WERI-Rb-1 (cell line): ENCODE measurements at regions not wholly inside any gene's neighbourhood (a gene's known extent, or its start where the extent isn't known, plus 50 kb on each side); places are given as distances from the start of the nearest gene placed in this dataset.

ENCODE experiments used
- DNase-seq: peaks from one replicate; pipeline ENCODE4 v3.0.0-alpha.2; 2020
- H3K27ac ChIP-seq: fragments of 250-450 bp; sonication (Bioruptor Pico); 2 replicates; pipeline ENCODE4 v1.5.1; 2020; ENCODE audit warnings: mild to moderate bottlenecking, moderate library complexity
- H3K27me3 ChIP-seq: fragments of 250-450 bp; sonication (Bioruptor Pico); 2 replicates; pipeline ENCODE4 v1.5.1; 2021; ENCODE audit warnings: mild to moderate bottlenecking, low read depth, moderate library complexity; ENCODE audit not compliant: insufficient read depth, severe bottlenecking
- H3K36me3 ChIP-seq: fragments of 250-450 bp; sonication (Bioruptor Pico); 2 replicates; pipeline ENCODE4 v1.5.1; 2020; ENCODE audit warnings: mild to moderate bottlenecking, moderate library complexity
- H3K4me3 ChIP-seq: 2 replicates; pipeline ENCODE4 v1.5.1; 2011; ENCODE audit warnings: low read depth, mild to moderate bottlenecking, control low read depth, low read length
- H3K9me3 ChIP-seq: fragments of 250-450 bp; sonication (Bioruptor Pico); 2 replicates; pipeline ENCODE4 v1.5.1; 2021; ENCODE audit warnings: mild to moderate bottlenecking, moderate library complexity; ENCODE audit not compliant: severe bottlenecking
- TF ChIP-seq, protein P1 (sequence below): IDR thresholded peaks from 2 replicates; pipeline ENCODE4 v1.5.1; 2011; ENCODE audit warnings: low read depth, mild to moderate bottlenecking, control low read depth, inconsistent platforms, low read length

DNA sequence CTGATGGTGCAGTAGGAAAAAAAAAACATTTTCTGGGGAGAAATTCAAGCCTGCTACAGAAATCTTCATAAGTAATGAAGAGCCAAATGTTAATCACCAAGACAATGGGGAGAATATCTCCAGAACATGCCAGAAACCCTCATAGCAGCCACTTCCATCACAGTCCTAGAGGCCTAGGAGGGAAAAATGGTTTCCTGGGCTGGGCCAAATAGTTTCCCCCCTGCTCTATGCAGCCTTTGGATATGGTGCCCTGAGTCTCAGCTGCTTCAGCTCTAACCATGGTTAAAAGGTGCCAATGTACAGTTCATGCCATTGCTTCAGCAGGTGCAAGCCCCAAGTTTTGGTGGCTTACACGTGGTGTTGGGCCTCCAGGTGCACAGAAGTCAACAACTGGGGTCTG lies 113.1 kb downstream of the ZNF648 start:
- TF ChIP-seq, protein P1, sequence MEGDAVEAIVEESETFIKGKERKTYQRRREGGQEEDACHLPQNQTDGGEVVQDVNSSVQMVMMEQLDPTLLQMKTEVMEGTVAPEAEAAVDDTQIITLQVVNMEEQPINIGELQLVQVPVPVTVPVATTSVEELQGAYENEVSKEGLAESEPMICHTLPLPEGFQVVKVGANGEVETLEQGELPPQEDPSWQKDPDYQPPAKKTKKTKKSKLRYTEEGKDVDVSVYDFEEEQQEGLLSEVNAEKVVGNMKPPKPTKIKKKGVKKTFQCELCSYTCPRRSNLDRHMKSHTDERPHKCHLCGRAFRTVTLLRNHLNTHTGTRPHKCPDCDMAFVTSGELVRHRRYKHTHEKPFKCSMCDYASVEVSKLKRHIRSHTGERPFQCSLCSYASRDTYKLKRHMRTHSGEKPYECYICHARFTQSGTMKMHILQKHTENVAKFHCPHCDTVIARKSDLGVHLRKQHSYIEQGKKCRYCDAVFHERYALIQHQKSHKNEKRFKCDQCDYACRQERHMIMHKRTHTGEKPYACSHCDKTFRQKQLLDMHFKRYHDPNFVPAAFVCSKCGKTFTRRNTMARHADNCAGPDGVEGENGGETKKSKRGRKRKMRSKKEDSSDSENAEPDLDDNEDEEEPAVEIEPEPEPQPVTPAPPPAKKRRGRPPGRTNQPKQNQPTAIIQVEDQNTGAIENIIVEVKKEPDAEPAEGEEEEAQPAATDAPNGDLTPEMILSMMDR: no peak
- Histone ChIP-seq H3K36me3 (no peaks in the 10 kb centered on the region), H3K9me3 (no peaks in the 10 kb centered on the region), H3K4me3 (no peak overlapping the region), H3K27me3 (no peaks in the 10 kb centered on the region), H3K27ac (no peak overlapping the region)
- DNase-seq: no peak

DNA sequence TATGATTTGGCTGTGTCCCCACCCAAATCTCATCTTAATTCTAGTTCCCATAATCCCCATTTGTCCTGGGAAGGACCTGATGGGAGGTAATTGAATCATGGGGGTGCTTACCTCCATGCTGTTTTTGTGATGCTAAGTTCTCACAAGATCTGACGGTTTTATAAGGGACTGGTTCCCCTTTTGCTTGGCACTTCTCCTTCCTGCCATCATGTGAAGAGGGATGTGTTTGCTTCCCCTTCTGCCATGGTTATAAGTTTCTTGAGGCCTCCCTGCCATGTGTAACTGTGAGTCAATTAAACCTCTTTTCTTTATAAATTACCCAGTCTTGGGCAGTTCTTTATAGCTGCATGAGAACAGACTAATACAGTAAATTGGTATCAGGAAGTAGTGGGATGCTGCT lies 114.1 kb downstream of the ZNF648 start:
- Histone ChIP-seq H3K9me3 (no peaks in the 10 kb centered on the region), H3K27ac (no peak overlapping the region), H3K4me3 (no peak overlapping the region), H3K36me3 (no peaks in the 10 kb centered on the region), H3K27me3 (no peaks in the 10 kb centered on the region)
- TF ChIP-seq, protein P1: no peak
- no peak for DNase-seq

DNA sequence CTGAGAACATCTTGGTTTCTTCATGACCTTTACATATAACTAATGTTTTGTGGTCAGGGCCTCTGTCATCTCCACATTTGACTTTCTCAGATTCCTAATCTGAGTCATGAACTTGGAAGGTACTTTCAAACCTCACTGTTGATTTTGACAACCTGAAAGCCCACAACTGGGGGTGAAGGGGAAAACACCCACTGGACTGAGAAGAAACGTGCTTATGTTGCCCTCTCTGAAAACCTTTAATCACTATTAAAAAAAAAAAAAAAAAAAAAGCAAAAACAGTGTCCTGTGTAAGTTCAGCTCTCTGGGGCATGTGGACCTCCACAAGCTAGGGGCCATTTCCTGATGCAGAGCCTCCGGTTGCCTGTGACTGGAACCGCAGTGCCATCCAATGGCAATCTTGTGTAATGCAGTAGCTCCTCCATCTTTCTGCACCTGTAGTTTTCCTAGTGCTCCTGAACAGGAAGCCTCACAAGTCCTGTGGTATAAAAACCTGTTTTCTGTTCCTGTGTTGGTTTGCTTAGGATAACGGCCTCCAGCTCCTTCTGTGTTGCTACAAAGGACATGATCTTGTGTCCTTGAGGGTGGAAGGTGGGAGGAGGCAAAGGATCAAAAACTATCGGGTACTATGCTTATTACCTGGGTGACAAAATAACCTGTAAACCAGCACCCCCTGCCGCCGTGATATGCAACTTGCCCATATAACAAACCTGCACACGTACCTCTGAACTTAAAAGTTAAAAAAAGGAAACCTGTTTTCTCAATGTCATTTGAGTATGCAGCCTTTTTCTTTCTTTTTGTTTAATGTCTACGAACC lies 124.5 kb downstream of the ZNF648 start:
- peak; percentile 33 for DNase-seq
- H3K27ac ChIP-seq: no peak overlapping the region
- peaks cover 2% of the 10 kb centered on the region for H3K27me3 ChIP-seq
- TF ChIP-seq, protein P1: peak; percentile 50
- no peak overlapping the region for H3K4me3 ChIP-seq
- no peaks in the 10 kb centered on the region for H3K9me3 ChIP-seq
- H3K36me3 ChIP-seq: no peaks in the 10 kb centered on the region

DNA sequence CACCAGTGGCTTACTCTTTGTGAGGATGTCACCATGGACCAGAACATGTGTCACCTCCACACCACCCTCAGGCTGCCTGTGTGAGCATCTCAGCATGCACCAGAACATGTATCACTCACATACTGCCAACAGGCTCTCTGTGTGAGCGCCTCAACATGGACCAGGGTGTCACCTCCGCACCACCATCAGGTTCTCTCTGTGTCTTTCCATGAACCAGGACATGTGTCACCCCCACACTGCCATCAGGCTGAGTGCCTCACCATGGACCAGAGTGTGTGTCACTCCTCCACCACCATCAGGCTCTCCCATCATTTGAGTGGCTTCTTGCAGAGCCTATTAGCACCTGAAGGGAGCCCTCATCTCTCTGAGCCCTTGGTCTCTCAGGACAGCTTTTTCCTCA lies 125.2 kb downstream of the ZNF648 start:
- TF ChIP-seq, protein P1: no peak
- Histone ChIP-seq H3K36me3 (no peaks in the 10 kb centered on the region), H3K27ac (no peak overlapping the region), H3K4me3 (no peak overlapping the region), H3K27me3 (peaks cover 2% of the 10 kb centered on the region), H3K9me3 (no peaks in the 10 kb centered on the region)
- DNase-seq: no peak

DNA sequence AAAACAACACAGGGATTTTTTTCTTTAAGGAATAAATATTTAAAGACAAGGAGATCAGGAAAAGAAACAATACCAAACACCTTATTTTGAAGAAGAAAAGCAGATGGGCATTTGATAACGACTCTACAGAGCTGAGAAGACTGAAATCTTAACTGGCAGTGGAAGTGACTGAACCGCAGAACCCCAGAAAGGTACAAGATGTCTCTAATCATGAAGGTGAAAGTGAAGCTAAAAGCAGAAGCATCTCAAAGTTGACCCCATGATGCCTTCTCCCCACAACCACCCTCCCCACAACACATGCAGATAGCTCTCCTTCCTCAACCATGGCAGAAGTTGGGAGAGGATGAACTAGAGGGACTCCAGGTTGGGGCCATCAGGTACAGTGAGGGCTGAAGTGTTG lies 129.6 kb downstream of the ZNF648 start:
- Histone ChIP-seq H3K9me3 (no peaks in the 10 kb centered on the region), H3K36me3 (no peaks in the 10 kb centered on the region), H3K27ac (no peak overlapping the region), H3K27me3 (peaks cover 6% of the 10 kb centered on the region), H3K4me3 (no peak overlapping the region)
- TF ChIP-seq, protein P1: no peak
- DNase-seq: no peak

DNA sequence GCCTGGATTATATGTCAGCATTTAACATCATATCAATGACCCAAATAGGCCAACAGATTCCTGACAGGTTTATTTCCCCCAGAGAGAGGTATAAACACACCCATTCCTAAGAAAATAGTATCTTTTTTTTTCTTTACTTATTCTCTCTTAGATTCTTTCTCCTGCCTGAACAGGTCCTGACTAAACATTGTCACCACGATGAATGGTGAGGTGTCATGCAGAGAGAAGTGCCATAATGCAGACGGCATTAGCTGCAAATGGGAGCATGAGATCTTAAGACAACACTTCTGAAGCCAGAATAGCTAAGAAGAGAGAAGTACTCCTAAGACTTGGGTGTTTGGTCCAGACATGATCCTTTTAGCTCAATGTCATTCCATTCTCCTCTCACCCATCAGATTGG lies 131.3 kb downstream of the ZNF648 start:
- Histone ChIP-seq H3K36me3 (no peaks in the 10 kb centered on the region), H3K4me3 (no peak overlapping the region), H3K27me3 (peaks cover 4% of the 10 kb centered on the region), H3K9me3 (no peaks in the 10 kb centered on the region), H3K27ac (no peak overlapping the region)
- DNase-seq: no peak
- TF ChIP-seq, protein P1: no peak
